Left lung (tissue), 4 donors: ENCODE measurements at regions not wholly inside any gene's neighbourhood (a gene's known extent, or its start where the extent isn't known, plus 50 kb on each side); places are given as distances from the start of the nearest gene placed in this dataset.

Experiments used
- ATAC-seq: fragments of 200-7000 bp; cut with Tn5 transposase; one replicate; pipeline ENCODE4 v1.9.1; 2020; ENCODE audit warnings: moderate library complexity
- DNase-seq, 4 donors: peaks; one replicate each; pipeline ENCODE4 v3.0.0-alpha.2; 2013 to 2020
- H3K27ac ChIP-seq, 2 donors: fragments of 200-600 bp; sonication (generic) in 1 of 2; one replicate each; pipeline versions ENCODE4 v1.5.0 to v1.8.0; 2020 to 2021
- H3K27me3 ChIP-seq, 2 donors: fragments of 200-600 bp; sonication (generic) in 1 of 2; one replicate each; pipeline versions ENCODE4 v1.5.0 to v1.8.0; 2020 to 2021
- H3K36me3 ChIP-seq, 2 donors: fragments of 200-600 bp; sonication (generic) in 1 of 2; one replicate each; pipeline versions ENCODE4 v1.5.0 to v1.8.0; 2020 to 2021
- H3K4me1 ChIP-seq, 2 donors: fragments of 200-600 bp; one replicate each; pipeline ENCODE4 v1.8.0; 2021
- H3K4me3 ChIP-seq, 2 donors: fragments of 200-600 bp; sonication (generic) in 1 of 2; one replicate each; pipeline versions ENCODE4 v1.5.0 to v1.8.0; 2020 to 2021; ENCODE audit warnings: mild to moderate bottlenecking in 1 of 2
- H3K9me3 ChIP-seq, 2 donors: fragments of 200-600 bp; sonication (generic) in 1 of 2; one replicate each; pipeline versions ENCODE4 v1.5.0 to v1.8.0; 2020 to 2021
- CTCF ChIP-seq, 2 donors: fragments of 200-600 bp; sonication (generic) in 1 of 2; IDR thresholded peaks; one replicate each; pipeline versions ENCODE4 v1.5.0 to v1.8.0; 2021; ENCODE audit warnings: antibody characterized with exemption in 2 of 2
- intact Hi-C, 2 donors: fragments of 100-400 bp; cut with DNase I; formaldehyde crosslinking; loops; one replicate each; pipeline versions ENCODE4 v1.11.2 to v1.14.2; 2022
- donor health status: DM: no; HTN: yes; CAD: no.
- donor health status: DM: no; HTN: no; CAD: no.

- Histone ChIP-seq H3K4me3 (no peak overlapping the region), H3K36me3 (no peaks in the 10 kb centered on the region), H3K27me3 (no peaks in the 10 kb centered on the region), H3K9me3 (no peaks in the 10 kb centered on the region), H3K4me1 (peaks cover 4 to 8% of the 10 kb centered on the region in 2 donors), H3K27ac (no peak overlapping the region)
- DNase-seq (no peak), ATAC-seq (peak; percentile 73)
- no peak for TF ChIP-seq CTCF (IDR thresholded peaks at IDR 0.05)
- intact Hi-C loops = no loop called here
Observed at GRCh38 chr22:42180349-42180842, 49.8 kb upstream of the CYP2D6 start.
